A549 (cell line): ENCODE measurements at regions not wholly inside any gene's neighbourhood (a gene's known extent, or its start where the extent isn't known, plus 50 kb on each side); places are given as distances from the start of the nearest gene placed in this dataset.

Experiments
- ATAC-seq, 2 experiments: fragments of 200-7000 bp in 1 of 2; fragments of >200 bp in 1 of 2; cut with Nextera tagmentation in 1 of 2; cut with Tn5 transposase in 1 of 2; 3 replicates each; pipeline versions ENCODE4 v1.8.0 to v1.9.1; 2018 to 2020; ENCODE audit warnings: mild to moderate bottlenecking in 1 of 2, moderate library complexity in 1 of 2
- CTCF ChIA-PET: fragments of 300-600 bp; sonication (Branson Sonifier 250); formaldehyde crosslinking; extraction: SDS; loops from one replicate; lab custom pipeline; 2021; ENCODE audit warnings: antibody characterized with exemption, inconsistent platforms; lab: Yijun Ruan, JAX
- POLR2A ChIA-PET: fragments of 350-600 bp; formaldehyde crosslinking; extraction: SDS; loops from one replicate; lab custom pipeline; 2021; ENCODE audit warnings: antibody characterized with exemption, inconsistent platforms; lab: Yijun Ruan, JAX
- DNase-seq, 2 experiments: peaks; one replicate each; pipeline versions ENCODE4 v3.0.0 to v3.0.0-alpha.2; 2011 to 2016; ENCODE audit warnings: low read depth in 1 of 2, low spot score in 1 of 2
- FAIRE-seq: peaks from 2 replicates; lab custom pipeline; 2011; peaks lifted over from hg19 to GRCh38; lab: Jason Lieb, UNC
- H3K27ac ChIP-seq, 2 experiments: fragments of >200 bp; sonication (Bioruptor Twin); formaldehyde crosslinking; 3 replicates each; pipeline ENCODE4 v1.5.1; 2016 to 2017
- H3K4me1 ChIP-seq: fragments of >200 bp; sonication (Bioruptor Twin); formaldehyde crosslinking; 3 replicates; pipeline ENCODE4 v1.6.1; 2016
- H3K4me2 ChIP-seq: fragments of >200 bp; sonication (Bioruptor Twin); formaldehyde crosslinking; 3 replicates; pipeline ENCODE4 v1.6.1; 2016
- H3K4me3 ChIP-seq: fragments of >200 bp; sonication (Bioruptor Twin); formaldehyde crosslinking; 3 replicates; pipeline ENCODE4 v1.5.1; 2016
- H3K9me3 ChIP-seq: fragments of >200 bp; sonication (Bioruptor Twin); formaldehyde crosslinking; 3 replicates; pipeline ENCODE4 v1.6.1; 2016
- CHD4 ChIP-seq: fragments of 200-600 bp; sonication (generic); IDR thresholded peaks from 2 replicates; pipeline ENCODE4 v1.6.1; 2016; ENCODE audit warnings: antibody characterized with exemption, mild to moderate bottlenecking, borderline replicate concordance
- ELK1 ChIP-seq: fragments of 150-350 bp; IDR thresholded peaks from 2 replicates; pipeline ENCODE4 v1.6.1; 2014; ENCODE audit warnings: low read depth, mild to moderate bottlenecking, low read length
- FOXS1 ChIP-seq: fragments of 250-450 bp; sonication (Bioruptor Pico); IDR thresholded peaks from 2 replicates; pipeline ENCODE4 v1.5.0; 2020; ENCODE audit warnings: mild to moderate bottlenecking, moderate library complexity
- GATA3 ChIP-seq: IDR thresholded peaks from 2 replicates; pipeline ENCODE4 v1.6.1; 2012; ENCODE audit warnings: borderline replicate concordance
- HDAC2 ChIP-seq: fragments of 200-600 bp; sonication (generic); IDR thresholded peaks from 2 replicates; pipeline ENCODE4 v1.6.1; 2016
- HEYL ChIP-seq: fragments of 250-450 bp; sonication (Bioruptor Pico); IDR thresholded peaks from 2 replicates; pipeline ENCODE4 v1.8.0; 2021; ENCODE audit warnings: mild to moderate bottlenecking, moderate library complexity
- HOXB13 ChIP-seq: fragments of 250-450 bp; sonication (Bioruptor Pico); IDR thresholded peaks from 2 replicates; pipeline ENCODE4 v1.5.0; 2020; ENCODE audit warnings: low read depth, mild to moderate bottlenecking, moderate library complexity
- JUNB ChIP-seq: fragments of >200 bp; sonication (Bioruptor Twin); formaldehyde crosslinking; IDR thresholded peaks from 2 replicates; pipeline ENCODE4 v1.6.1; 2016
- RARB ChIP-seq: fragments of 250-450 bp; sonication (Bioruptor Pico); IDR thresholded peaks from 2 replicates; pipeline ENCODE4 v1.8.0; 2021; ENCODE audit warnings: mild to moderate bottlenecking, moderate library complexity
- RCOR1 ChIP-seq: fragments of 150-350 bp; IDR thresholded peaks from 2 replicates; pipeline ENCODE4 v1.6.1; 2014; ENCODE audit warnings: antibody characterized with exemption, low read length, low read depth
- RFX5 ChIP-seq: fragments of 450-650 bp; IDR thresholded peaks from 2 replicates; pipeline ENCODE4 v1.7.1; 2014; ENCODE audit warnings: antibody characterized with exemption, mild to moderate bottlenecking, moderate library complexity
- ZSCAN20 ChIP-seq: fragments of 250-450 bp; sonication (Bioruptor Pico); IDR thresholded peaks from 2 replicates; pipeline ENCODE4 v1.8.0; 2022; ENCODE audit warnings: mild to moderate bottlenecking, moderate library complexity
- WGBS: methylation state at CpG from one replicate; pipeline ENCODE4 v1.1.6; 2017; ENCODE audit errors: missing lambda C conversion rate; 5-methylcytosine and 5-hydroxymethylcytosine counted together
- TF ChIP-seq, protein P1 (sequence below): fragments of 200-600 bp; sonication (generic); IDR thresholded peaks from 2 replicates; pipeline ENCODE4 v1.6.1; 2016; ENCODE audit warnings: antibody characterized with exemption, mild to moderate bottlenecking, moderate library complexity
- TF ChIP-seq, protein P2 (sequence below): fragments of >200 bp; sonication (Bioruptor Twin); formaldehyde crosslinking; IDR thresholded peaks from 2 replicates; pipeline ENCODE4 v1.6.1; 2016
- TF ChIP-seq, protein P3 (sequence below): fragments of 450-650 bp; IDR thresholded peaks from 2 replicates; pipeline ENCODE4 v1.6.1; 2014; ENCODE audit warnings: antibody characterized with exemption
- TF ChIP-seq, protein P4 (sequence below): fragments of >200 bp; sonication (Bioruptor Twin); formaldehyde crosslinking; IDR thresholded peaks from 3 replicates; pipeline ENCODE4 v1.6.1; 2016

DNA sequence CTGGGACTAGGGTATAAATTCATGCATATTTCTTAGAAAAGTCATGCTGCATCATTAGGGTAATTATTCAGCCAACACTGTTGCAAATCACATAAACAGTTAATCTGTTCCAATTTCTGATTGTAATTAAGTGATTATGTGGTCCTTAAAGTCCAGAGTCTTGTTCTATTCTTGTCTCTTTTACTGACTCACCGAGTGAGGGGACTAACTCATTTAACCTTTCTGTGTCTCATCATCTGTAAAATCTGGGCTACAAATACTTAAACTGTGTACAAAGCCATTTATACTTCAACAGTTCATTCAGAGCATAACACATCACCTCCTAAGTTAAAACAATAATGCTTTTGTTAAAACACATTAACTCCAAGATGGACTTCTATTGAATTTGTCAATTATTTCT, 65.4 kb upstream of the KLHL13 start:
- WGBS: 8% methylated on average over 1 of the region's 1 CpG
- CTCF ChIA-PET: no interaction called here
- TF ChIP-seq RFX5 (no peak), JUNB (no peak), RARB (CRISPR knock-in tag) (no peak), CHD4 (no peak), FOXS1 (no peak), ELK1 (no peak), HEYL (CRISPR knock-in tag) (no peak), HDAC2 (no peak), HOXB13 (CRISPR knock-in tag) (no peak)
- TF ChIP-seq, protein P1, sequence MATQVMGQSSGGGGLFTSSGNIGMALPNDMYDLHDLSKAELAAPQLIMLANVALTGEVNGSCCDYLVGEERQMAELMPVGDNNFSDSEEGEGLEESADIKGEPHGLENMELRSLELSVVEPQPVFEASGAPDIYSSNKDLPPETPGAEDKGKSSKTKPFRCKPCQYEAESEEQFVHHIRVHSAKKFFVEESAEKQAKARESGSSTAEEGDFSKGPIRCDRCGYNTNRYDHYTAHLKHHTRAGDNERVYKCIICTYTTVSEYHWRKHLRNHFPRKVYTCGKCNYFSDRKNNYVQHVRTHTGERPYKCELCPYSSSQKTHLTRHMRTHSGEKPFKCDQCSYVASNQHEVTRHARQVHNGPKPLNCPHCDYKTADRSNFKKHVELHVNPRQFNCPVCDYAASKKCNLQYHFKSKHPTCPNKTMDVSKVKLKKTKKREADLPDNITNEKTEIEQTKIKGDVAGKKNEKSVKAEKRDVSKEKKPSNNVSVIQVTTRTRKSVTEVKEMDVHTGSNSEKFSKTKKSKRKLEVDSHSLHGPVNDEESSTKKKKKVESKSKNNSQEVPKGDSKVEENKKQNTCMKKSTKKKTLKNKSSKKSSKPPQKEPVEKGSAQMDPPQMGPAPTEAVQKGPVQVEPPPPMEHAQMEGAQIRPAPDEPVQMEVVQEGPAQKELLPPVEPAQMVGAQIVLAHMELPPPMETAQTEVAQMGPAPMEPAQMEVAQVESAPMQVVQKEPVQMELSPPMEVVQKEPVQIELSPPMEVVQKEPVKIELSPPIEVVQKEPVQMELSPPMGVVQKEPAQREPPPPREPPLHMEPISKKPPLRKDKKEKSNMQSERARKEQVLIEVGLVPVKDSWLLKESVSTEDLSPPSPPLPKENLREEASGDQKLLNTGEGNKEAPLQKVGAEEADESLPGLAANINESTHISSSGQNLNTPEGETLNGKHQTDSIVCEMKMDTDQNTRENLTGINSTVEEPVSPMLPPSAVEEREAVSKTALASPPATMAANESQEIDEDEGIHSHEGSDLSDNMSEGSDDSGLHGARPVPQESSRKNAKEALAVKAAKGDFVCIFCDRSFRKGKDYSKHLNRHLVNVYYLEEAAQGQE: no peak
- TF ChIP-seq, protein P2, sequence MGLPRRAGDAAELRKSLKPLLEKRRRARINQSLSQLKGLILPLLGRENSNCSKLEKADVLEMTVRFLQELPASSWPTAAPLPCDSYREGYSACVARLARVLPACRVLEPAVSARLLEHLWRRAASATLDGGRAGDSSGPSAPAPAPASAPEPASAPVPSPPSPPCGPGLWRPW: no peak
- TF ChIP-seq, protein P3, sequence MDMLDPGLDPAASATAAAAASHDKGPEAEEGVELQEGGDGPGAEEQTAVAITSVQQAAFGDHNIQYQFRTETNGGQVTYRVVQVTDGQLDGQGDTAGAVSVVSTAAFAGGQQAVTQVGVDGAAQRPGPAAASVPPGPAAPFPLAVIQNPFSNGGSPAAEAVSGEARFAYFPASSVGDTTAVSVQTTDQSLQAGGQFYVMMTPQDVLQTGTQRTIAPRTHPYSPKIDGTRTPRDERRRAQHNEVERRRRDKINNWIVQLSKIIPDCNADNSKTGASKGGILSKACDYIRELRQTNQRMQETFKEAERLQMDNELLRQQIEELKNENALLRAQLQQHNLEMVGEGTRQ: no peak
- TF ChIP-seq, all 56 proteins: peak for 0
- Histone ChIP-seq H3K4me2 (no peak overlapping the region), H3K4me3 (no peak overlapping the region), H3K27ac (no peak overlapping the region), H3K4me1 (no peaks in the 10 kb centered on the region), H3K9me3 (no peaks in the 10 kb centered on the region)
- POLR2A ChIA-PET: no interaction called here
- ATAC-seq (no peak), DNase-seq (no peak), FAIRE-seq (peak; percentile 99)

DNA sequence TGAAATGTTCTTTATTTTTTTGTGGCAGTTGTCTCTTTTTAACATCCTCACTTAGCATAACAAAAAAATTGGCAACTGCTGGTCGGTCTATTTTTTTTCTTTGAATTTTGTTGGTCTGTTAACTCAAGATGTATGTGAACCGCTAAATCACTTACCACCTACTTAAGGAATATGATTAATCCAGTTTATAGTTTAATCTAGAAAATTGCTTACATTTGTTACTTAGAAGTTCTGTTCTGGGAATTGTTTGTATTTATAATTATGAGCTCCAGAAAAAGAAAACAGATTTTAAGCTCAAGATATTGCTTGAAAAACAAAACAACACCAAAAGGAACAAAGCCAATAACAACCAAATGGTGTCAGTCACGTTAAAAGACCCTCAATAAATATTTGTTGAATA, 66.1 kb upstream of the KLHL13 start:
- Histone ChIP-seq H3K4me3 (no peak overlapping the region), H3K27ac (no peak overlapping the region), H3K4me2 (no peak overlapping the region), H3K9me3 (no peaks in the 10 kb centered on the region), H3K4me1 (no peaks in the 10 kb centered on the region)
- DNase-seq: no peak
- ChIA-PET POLR2A (no interaction called here), CTCF (interaction anchor here (0.6 kb wide), 1 partner anchor 1105 kb away, joined by 3 read pairs; no protein-coding TSS in a partner anchor)
- ATAC-seq: no peak
- 42% methylated on average over 3 of the region's 3 CpGs for whole genome bisulfite sequencing
- FAIRE-seq: no peak
- TF ChIP-seq RCOR1: no peak

- no peak for ATAC-seq
- H3K27ac ChIP-seq: no peak overlapping the region
- no peaks in the 10 kb centered on the region for H3K9me3 ChIP-seq
- H3K4me3 ChIP-seq: no peak overlapping the region
- TF ChIP-seq ZSCAN20 (CRISPR knock-in tag) (no peak), GATA3 (no peak)
- TF ChIP-seq, protein P4, sequence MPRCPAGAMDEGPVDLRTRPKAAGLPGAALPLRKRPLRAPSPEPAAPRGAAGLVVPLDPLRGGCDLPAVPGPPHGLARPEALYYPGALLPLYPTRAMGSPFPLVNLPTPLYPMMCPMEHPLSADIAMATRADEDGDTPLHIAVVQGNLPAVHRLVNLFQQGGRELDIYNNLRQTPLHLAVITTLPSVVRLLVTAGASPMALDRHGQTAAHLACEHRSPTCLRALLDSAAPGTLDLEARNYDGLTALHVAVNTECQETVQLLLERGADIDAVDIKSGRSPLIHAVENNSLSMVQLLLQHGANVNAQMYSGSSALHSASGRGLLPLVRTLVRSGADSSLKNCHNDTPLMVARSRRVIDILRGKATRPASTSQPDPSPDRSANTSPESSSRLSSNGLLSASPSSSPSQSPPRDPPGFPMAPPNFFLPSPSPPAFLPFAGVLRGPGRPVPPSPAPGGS: no peak
- 18% methylated on average over 1 of the region's 1 CpG for WGBS
- H3K4me1 ChIP-seq: no peaks in the 10 kb centered on the region
- POLR2A ChIA-PET: no interaction called here
- no peak for DNase-seq
- no peak overlapping the region for H3K4me2 ChIP-seq
- CTCF ChIA-PET: no interaction called here
- FAIRE-seq: peak; percentile 70
These were observed 67.0 kb upstream of the KLHL13 start for GRCh38 chrX:118183606-118184005.
